Muscle of arm (tissue), 1 donor: ENCODE measurements at regions not wholly inside any gene's neighbourhood (a gene's known extent, or its start where the extent isn't known, plus 50 kb on each side); places are given as distances from the start of the nearest gene placed in this dataset.
"Not testable (repeated sequence)": the region's sequence is repeated elsewhere in the genome, so short reads cannot be mapped to it uniquely, and the experiment has no call there.

ENCODE experiments used
- DNase-seq: peaks from one replicate; pipeline ENCODE4 v3.0.0-alpha.2; 2013

- no peak for DNase-seq
Observed at GRCh38 chr12:105455261-105455660, 124.8 kb downstream of the C12orf75 start.

- no peak for DNase-seq
Observed at GRCh38 chr12:105457026-105457425, 126.5 kb downstream of the C12orf75 start.

- DNase-seq: no peak
Observed at GRCh38 chr12:105459760-105460330, 129.4 kb downstream of the C12orf75 start.

GRCh38 chr12:105461271-105461943 is 130.9 kb downstream of the C12orf75 start:
- no peak for DNase-seq

- no peak for DNase-seq
Observed at GRCh38 chr12:105461944-105462762, 131.7 kb downstream of the C12orf75 start.

- DNase-seq: no peak
Observed at GRCh38 chr12:105462831-105463230, 132.3 kb downstream of the C12orf75 start.

- DNase-seq: no peak
Observed at GRCh38 chr12:105464406-105464805, 133.9 kb downstream of the C12orf75 start.

- DNase-seq: no peak
Observed at GRCh38 chr12:105466231-105466900, 135.9 kb downstream of the C12orf75 start.

- no peak for DNase-seq
Observed at GRCh38 chr12:105466901-105467598, 136.6 kb downstream of the C12orf75 start.

- no peak for DNase-seq
Observed at GRCh38 chr12:105467710-105468366, 137.3 kb downstream of the C12orf75 start.

GRCh38 chr12:105468464-105468863 is 138.0 kb downstream of the C12orf75 start:
- no peak for DNase-seq

- no peak for DNase-seq
Observed at GRCh38 chr12:105469211-105469610, 138.7 kb downstream of the C12orf75 start.

GRCh38 chr12:105469701-105470100 is 139.2 kb downstream of the C12orf75 start:
- DNase-seq: no peak

GRCh38 chr12:105470102-105470501 is 139.6 kb downstream of the C12orf75 start:
- DNase-seq: no peak

GRCh38 chr12:105470601-105471000 is 140.1 kb downstream of the C12orf75 start:
- no peak for DNase-seq

- DNase-seq: no peak
Observed at GRCh38 chr12:105474672-105475071, 144.2 kb downstream of the C12orf75 start.

- DNase-seq: no peak
Observed at GRCh38 chr12:105476616-105477015, 146.1 kb downstream of the C12orf75 start.

- peak; percentile 14 for DNase-seq
Observed at GRCh38 chr12:105477873-105478272, 147.4 kb downstream of the C12orf75 start.

- not testable (repeated sequence) for DNase-seq
Observed at GRCh38 chr12:105478788-105479187, 148.3 kb downstream of the C12orf75 start.

GRCh38 chr12:105479710-105480109 is 149.2 kb downstream of the C12orf75 start:
- DNase-seq: no peak

GRCh38 chr12:105480162-105480561 is 149.7 kb downstream of the C12orf75 start:
- DNase-seq: no peak
